ENCODE measurements at regions not wholly inside any gene's neighbourhood (a gene's known extent, or its start where the extent isn't known, plus 50 kb on each side); places are given as distances from the start of the nearest gene placed in this dataset.

DNA sequence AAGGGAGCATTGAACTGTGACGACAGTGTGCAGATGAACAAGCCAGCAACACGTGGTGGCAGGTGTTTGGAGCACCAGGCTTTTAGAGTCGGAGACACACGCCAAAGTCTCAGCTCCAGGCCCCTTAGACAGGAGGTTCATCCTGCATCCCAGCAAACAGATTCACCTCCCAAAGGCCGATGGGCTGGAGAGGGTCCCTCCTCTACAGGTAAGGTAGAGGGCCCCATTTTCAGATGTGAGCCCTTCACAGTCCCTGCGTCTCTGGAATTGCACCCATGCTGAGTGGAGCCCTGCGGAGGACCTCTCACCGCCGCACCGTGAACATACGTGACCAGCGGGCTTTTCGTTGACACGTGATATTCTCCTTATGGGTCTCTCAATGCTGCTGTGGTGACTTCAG, 109.0 kb upstream of the B3GAT1 start:
- DNase-seq = no peak
- no peak for ATAC-seq (ENCODE audit: low FRiP score in 2 of 2)
- H3K4me3 ChIP-seq = no peak overlapping the region
- 88 to 93% methylated on average over 11 to 14 of the region's 14 CpGs for WGBS, 2 donors
- TF ChIP-seq POLR2A (IDR thresholded peaks at IDR 0.05) = no peak
- no peak for TF ChIP-seq EP300 (IDR thresholded peaks at IDR 0.05)
- TF ChIP-seq POLR2AphosphoS5 (IDR thresholded peaks at IDR 0.05) = no peak
- no peak for TF ChIP-seq CTCF (IDR thresholded peaks at IDR 0.05)
- H3K27ac ChIP-seq = no peak overlapping the region
- H3K4me1 ChIP-seq = no peaks in the 10 kb centered on the region
- no peaks in the 10 kb centered on the region for H3K9me3 ChIP-seq
- no peaks in the 10 kb centered on the region for H3K27me3 ChIP-seq
- H3K36me3 ChIP-seq = no peaks in the 10 kb centered on the region

- ATAC-seq (ENCODE audit: low FRiP score in 2 of 2) = no peak
- DNase-seq = no peak
- WGBS, 2 donors = 40 to 46% methylated on average over 7 of the region's 7 CpGs
- no peaks in the 10 kb centered on the region for H3K36me3 ChIP-seq
- no peaks in the 10 kb centered on the region for H3K27me3 ChIP-seq
- no peak overlapping the region for H3K27ac ChIP-seq
- no peak overlapping the region for H3K4me3 ChIP-seq
- H3K9me3 ChIP-seq = no peaks in the 10 kb centered on the region
- TF ChIP-seq POLR2AphosphoS5 (IDR thresholded peaks at IDR 0.05) (no peak), CTCF (IDR thresholded peaks at IDR 0.05) (no peak), POLR2A (IDR thresholded peaks at IDR 0.05) (no peak), EP300 (IDR thresholded peaks at IDR 0.05) (no peak)
- H3K4me1 ChIP-seq = no peaks in the 10 kb centered on the region
These were observed 107.7 kb upstream of the B3GAT1 start for GRCh38 chr11:134519788-134520187.

DNA sequence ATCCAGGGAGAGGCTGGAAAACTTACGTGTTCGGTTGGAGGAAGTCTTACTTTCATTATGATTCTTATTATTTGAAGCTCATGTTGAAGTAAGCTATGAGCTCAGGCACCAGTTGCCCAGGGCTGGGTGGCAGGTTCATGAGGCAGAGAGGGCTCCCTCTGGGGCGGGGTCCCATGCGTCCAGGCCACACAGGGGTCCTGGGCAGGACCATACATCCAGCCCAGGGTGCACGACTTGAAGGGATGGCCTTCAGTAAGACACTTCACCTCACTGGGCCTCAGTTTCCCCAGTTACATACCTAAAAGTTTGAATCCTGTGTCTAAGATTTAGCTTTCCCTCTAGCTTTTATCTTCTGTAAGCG, 107.3 kb upstream of the B3GAT1 start:
- H3K27ac ChIP-seq = no peak overlapping the region
- WGBS, 2 donors = 80% methylated on average over 5 to 6 of the region's 6 CpGs
- TF ChIP-seq POLR2AphosphoS5 (IDR thresholded peaks at IDR 0.05) (no peak), EP300 (IDR thresholded peaks at IDR 0.05) (no peak), POLR2A (IDR thresholded peaks at IDR 0.05) (no peak), CTCF (IDR thresholded peaks at IDR 0.05) (no peak)
- ATAC-seq (ENCODE audit: low FRiP score in 2 of 2) (no peak), DNase-seq (no peak)
- H3K4me3 ChIP-seq = no peak overlapping the region
- no peaks in the 10 kb centered on the region for H3K4me1 ChIP-seq
- no peaks in the 10 kb centered on the region for H3K9me3 ChIP-seq
- H3K27me3 ChIP-seq = no peaks in the 10 kb centered on the region
- no peaks in the 10 kb centered on the region for H3K36me3 ChIP-seq

DNA sequence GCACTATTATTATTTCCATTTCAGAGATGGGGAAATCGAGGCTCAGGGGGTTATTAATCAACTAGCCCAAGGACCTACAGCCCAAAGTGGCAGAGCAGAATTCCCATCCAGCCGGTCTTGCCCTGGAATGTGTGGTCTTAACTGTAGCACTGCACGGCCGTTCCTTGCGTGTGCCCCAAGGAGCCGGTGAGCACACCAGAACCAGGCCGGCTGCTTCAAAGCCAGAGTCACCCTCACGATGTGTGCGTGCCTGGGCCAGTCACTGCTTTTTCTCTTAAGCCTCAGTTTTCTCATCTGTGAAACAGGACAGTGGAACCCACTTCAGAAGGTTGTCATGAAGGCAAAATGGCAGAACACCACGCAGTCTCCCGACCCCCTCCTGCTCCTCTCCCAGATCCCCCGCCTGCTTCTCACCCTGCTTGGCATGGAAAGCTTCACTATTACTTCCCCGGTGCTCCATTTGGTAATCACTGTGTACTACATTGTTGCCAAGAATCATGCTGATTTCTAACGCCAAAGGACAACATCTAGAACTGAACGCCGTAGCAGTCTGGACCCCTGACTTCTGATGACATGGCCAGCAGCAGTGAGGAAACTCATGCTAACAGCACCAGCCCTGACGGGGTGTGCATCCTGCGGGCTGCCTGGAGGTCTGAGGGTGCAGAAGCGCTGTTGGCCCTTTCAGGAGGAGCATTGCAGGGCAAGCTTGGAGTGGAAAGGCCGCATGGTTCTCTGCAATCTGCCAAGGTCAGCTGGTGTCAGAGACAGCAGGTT, 106.8 kb upstream of the B3GAT1 start:
- no peak overlapping the region for H3K27ac ChIP-seq
- no peaks in the 10 kb centered on the region for H3K27me3 ChIP-seq
- TF ChIP-seq CTCF (IDR thresholded peaks at IDR 0.05) (no peak), EP300 (IDR thresholded peaks at IDR 0.05) (no peak), POLR2AphosphoS5 (IDR thresholded peaks at IDR 0.05) (no peak), POLR2A (IDR thresholded peaks at IDR 0.05) (no peak)
- no peaks in the 10 kb centered on the region for H3K4me1 ChIP-seq
- peak in 1 of 2 donors; percentile 14 for DNase-seq
- no peaks in the 10 kb centered on the region for H3K9me3 ChIP-seq
- no peaks in the 10 kb centered on the region for H3K36me3 ChIP-seq
- ATAC-seq (ENCODE audit: low FRiP score in 2 of 2) = no peak
- WGBS, 2 donors = 92 to 93% methylated on average over 14 to 20 of the region's 20 CpGs
- no peak overlapping the region for H3K4me3 ChIP-seq
